ENCODE measurements at regions not wholly inside any gene's neighbourhood (a gene's known extent, or its start where the extent isn't known, plus 50 kb on each side); places are given as distances from the start of the nearest gene placed in this dataset.

- H3K4me1 ChIP-seq (ENCODE audit: control insufficient read depth in 2 of 3, insufficient read depth in 2 of 3, low read depth in 1 of 3, low read length in 3 of 3): no peaks in the 10 kb centered on the region
- DNase-seq: no peak
Observed at GRCh38 chr20:61119273-61119672, 132.8 kb upstream of the CDH4 start.

GRCh38 chr20:61119794-61120410 is 132.2 kb upstream of the CDH4 start:
- H3K9me3 ChIP-seq (ENCODE audit: control insufficient read depth in 2 of 3, insufficient read depth in 1 of 3, low read length in 3 of 3): no peaks in the 10 kb centered on the region
- H3K4me1 ChIP-seq (ENCODE audit: control insufficient read depth in 2 of 3, insufficient read depth in 2 of 3, low read depth in 1 of 3, low read length in 3 of 3): no peaks in the 10 kb centered on the region
- no peak overlapping the region for H3K27ac ChIP-seq (ENCODE audit: low read depth in 2 of 2, low read length in 2 of 2)
- no peak overlapping the region for H3K4me3 ChIP-seq (ENCODE audit: low read length in 3 of 3)
- FAIRE-seq: no peak
- H3K9ac ChIP-seq (ENCODE audit: low read length in 3 of 3): no peak overlapping the region
- intact Hi-C loops (cut with DNase I): no loop called here
- DNase-seq: no peak
- peaks cover 2% of the 10 kb centered on the region for H3K27me3 ChIP-seq (ENCODE audit: control insufficient read depth, insufficient read depth, low read length)
- no peaks in the 10 kb centered on the region for H3K36me3 ChIP-seq (ENCODE audit: control insufficient read depth in 2 of 3, insufficient read depth in 3 of 3, low read length in 3 of 3)
- TF ChIP-seq, protein P1, sequence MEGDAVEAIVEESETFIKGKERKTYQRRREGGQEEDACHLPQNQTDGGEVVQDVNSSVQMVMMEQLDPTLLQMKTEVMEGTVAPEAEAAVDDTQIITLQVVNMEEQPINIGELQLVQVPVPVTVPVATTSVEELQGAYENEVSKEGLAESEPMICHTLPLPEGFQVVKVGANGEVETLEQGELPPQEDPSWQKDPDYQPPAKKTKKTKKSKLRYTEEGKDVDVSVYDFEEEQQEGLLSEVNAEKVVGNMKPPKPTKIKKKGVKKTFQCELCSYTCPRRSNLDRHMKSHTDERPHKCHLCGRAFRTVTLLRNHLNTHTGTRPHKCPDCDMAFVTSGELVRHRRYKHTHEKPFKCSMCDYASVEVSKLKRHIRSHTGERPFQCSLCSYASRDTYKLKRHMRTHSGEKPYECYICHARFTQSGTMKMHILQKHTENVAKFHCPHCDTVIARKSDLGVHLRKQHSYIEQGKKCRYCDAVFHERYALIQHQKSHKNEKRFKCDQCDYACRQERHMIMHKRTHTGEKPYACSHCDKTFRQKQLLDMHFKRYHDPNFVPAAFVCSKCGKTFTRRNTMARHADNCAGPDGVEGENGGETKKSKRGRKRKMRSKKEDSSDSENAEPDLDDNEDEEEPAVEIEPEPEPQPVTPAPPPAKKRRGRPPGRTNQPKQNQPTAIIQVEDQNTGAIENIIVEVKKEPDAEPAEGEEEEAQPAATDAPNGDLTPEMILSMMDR (IDR thresholded peaks at IDR 0.05; ENCODE audit: borderline replicate concordance, extremely low read depth, insufficient read depth): no peak

More at GRCh38 chr20:61119273-61119672, 132.8 kb upstream of the CDH4 start:
- intact Hi-C loops (cut with DNase I): no loop called here
- FAIRE-seq: no peak
- Histone ChIP-seq H3K9me3 (ENCODE audit: control insufficient read depth in 2 of 3, insufficient read depth in 1 of 3, low read length in 3 of 3) (no peaks in the 10 kb centered on the region), H3K9ac (ENCODE audit: low read length in 3 of 3) (no peak overlapping the region), H3K4me3 (ENCODE audit: low read length in 3 of 3) (no peak overlapping the region), H3K27ac (ENCODE audit: low read depth in 2 of 2, low read length in 2 of 2) (no peak overlapping the region), H3K36me3 (ENCODE audit: control insufficient read depth in 2 of 3, insufficient read depth in 3 of 3, low read length in 3 of 3) (no peaks in the 10 kb centered on the region), H3K27me3 (ENCODE audit: control insufficient read depth, insufficient read depth, low read length) (peaks cover 2% of the 10 kb centered on the region)
- TF ChIP-seq, protein P1 (IDR thresholded peaks at IDR 0.05; ENCODE audit: borderline replicate concordance, extremely low read depth, insufficient read depth): no peak

DNA sequence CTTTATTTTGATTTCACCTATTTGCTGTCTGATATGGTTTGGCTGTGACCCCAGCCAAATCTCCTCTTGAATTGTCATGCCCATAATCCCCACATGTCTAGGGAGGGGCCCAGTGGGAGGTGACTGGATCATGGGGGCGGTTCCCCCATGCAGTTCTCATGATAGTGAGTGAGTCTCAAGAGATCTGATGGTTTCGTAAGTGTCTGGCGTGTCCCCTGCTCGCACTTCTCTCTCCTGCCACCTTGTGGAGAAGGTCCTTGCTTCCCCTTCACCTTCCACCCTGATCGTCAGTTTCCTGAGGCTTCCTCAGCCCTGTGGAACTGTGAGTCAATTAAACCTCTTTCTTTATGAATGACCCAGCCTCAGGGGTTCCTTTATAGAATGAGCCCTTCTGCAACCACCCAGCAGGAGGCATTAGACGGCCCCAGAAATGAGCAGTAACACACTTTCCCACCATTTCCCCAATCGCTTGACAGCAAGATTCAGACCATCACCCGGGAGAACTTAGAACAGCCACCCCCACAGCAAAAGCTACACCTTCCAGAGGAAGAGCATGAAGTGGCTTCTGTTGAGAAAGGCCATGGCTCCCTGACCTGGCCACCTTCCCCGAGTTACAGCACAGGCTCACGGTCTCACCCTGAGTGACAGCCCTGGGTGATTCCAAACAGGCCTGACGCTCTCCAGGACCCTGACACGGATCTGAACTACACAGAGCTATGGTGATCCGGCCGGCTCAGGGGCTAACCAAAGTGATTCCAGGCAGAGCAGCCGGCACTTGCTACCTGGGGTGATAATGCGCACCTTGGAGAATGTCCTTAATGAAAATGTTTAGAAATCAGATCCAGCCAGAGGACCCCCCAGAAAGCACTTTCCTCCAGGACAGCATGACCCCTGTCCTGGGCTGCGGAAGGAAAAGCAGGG is 131.2 kb upstream of the CDH4 start:
- peak in 3 of 5 donors; percentile 57 to 71 (median 60) for DNase-seq
- H3K9ac ChIP-seq (ENCODE audit: low read length in 3 of 3): no peak overlapping the region
- H3K4me1 ChIP-seq (ENCODE audit: control insufficient read depth in 2 of 3, insufficient read depth in 2 of 3, low read depth in 1 of 3, low read length in 3 of 3): no peaks in the 10 kb centered on the region
- H3K27ac ChIP-seq (ENCODE audit: low read depth in 2 of 2, low read length in 2 of 2): no peak overlapping the region
- no peaks in the 10 kb centered on the region for H3K36me3 ChIP-seq (ENCODE audit: control insufficient read depth in 2 of 3, insufficient read depth in 3 of 3, low read length in 3 of 3)
- no peaks in the 10 kb centered on the region for H3K9me3 ChIP-seq (ENCODE audit: control insufficient read depth in 2 of 3, insufficient read depth in 1 of 3, low read length in 3 of 3)
- peaks cover 2% of the 10 kb centered on the region for H3K27me3 ChIP-seq (ENCODE audit: control insufficient read depth, insufficient read depth, low read length)
- TF ChIP-seq, protein P1 (IDR thresholded peaks at IDR 0.05; ENCODE audit: borderline replicate concordance, extremely low read depth, insufficient read depth): peak; percentile 27
- intact Hi-C loops (cut with DNase I): no loop called here
- no peak overlapping the region for H3K4me3 ChIP-seq (ENCODE audit: low read length in 3 of 3)
- FAIRE-seq: no peak

Data from kidney (tissue), 13 donors.